Endothelial cell of umbilical vein (primary cell): ENCODE measurements at regions not wholly inside any gene's neighbourhood (a gene's known extent, or its start where the extent isn't known, plus 50 kb on each side); places are given as distances from the start of the nearest gene placed in this dataset.

Source experiments
- BruUV-seq: library from RNA; stranded (reverse); fragments of 400-500 nt; replicated peaks from 2 replicates; lab custom pipeline; 2021; lab: Mats Ljungman, UMichigan
- CTCF ChIA-PET: fragments of 300-600, 350-600 bp; sonication (Branson Sonifier 250); formaldehyde crosslinking; loops from one replicate; lab custom pipeline; 2021; ENCODE audit warnings: antibody characterized with exemption, inconsistent platforms; lab: Charles Lee
- POLR2A ChIA-PET: fragments of 300-600, 350-600 bp; sonication (Branson Sonifier 250); formaldehyde crosslinking; loops from one replicate; lab custom pipeline; 2021; ENCODE audit warnings: antibody characterized with exemption, inconsistent platforms; lab: Charles Lee
- DNase-seq: peaks from one replicate; pipeline ENCODE4 v3.0.0-alpha.2; 2011; ENCODE audit warnings: low read depth, low spot score
- FAIRE-seq: peaks from 2 replicates; lab custom pipeline; 2011; peaks lifted over from hg19 to GRCh38; lab: Jason Lieb, UNC
- H2AFZ ChIP-seq: 2 replicates; pipeline ENCODE4 v1.6.0; 2012; ENCODE audit warnings: low read depth, low read length, control low read depth, inconsistent platforms
- H3K27ac ChIP-seq: 2 replicates; pipeline ENCODE4 v1.5.1; 2011; ENCODE audit warnings: low read depth, mild to moderate bottlenecking, control low read depth, low read length, moderate library complexity; ENCODE audit not compliant: insufficient read depth
- H3K27me3 ChIP-seq, 2 experiments: 2 replicates each; pipeline versions ENCODE4 v1.6.0 to v1.6.1; 2011; ENCODE audit warnings: low read length in 2 of 2, mixed read lengths in 1 of 2; ENCODE audit not compliant: control insufficient read depth in 2 of 2, insufficient read depth in 2 of 2
- H3K36me3 ChIP-seq, 2 experiments: 2 replicates in 1 of 2; 3 replicates in 1 of 2; pipeline ENCODE4 v1.5.1; 2011; ENCODE audit warnings: low read length in 2 of 2, mild to moderate bottlenecking in 1 of 2, moderate library complexity in 1 of 2; ENCODE audit not compliant: control insufficient read depth in 2 of 2, insufficient read depth in 2 of 2; ENCODE audit errors: extremely low read depth in 1 of 2
- H3K4me1 ChIP-seq: 3 replicates; pipeline ENCODE4 v1.5.1; 2011; ENCODE audit warnings: mild to moderate bottlenecking, low read length; ENCODE audit not compliant: control insufficient read depth, insufficient read depth; ENCODE audit errors: extremely low read depth
- H3K4me2 ChIP-seq: 2 replicates; pipeline ENCODE4 v1.6.1; 2011; ENCODE audit warnings: low read length, control low read depth, mixed read lengths; ENCODE audit not compliant: insufficient read depth
- H3K4me3 ChIP-seq, 3 experiments: fragments of 200-600 bp in 1 of 3; sonication (generic), shearing (Covaris generic) in 1 of 3; replicated peaks in 1 of 3; 2 replicates each; pipeline ENCODE4 v1.5.1; 2011 to 2016; ENCODE audit warnings: control low read depth in 3 of 3, low read length in 3 of 3, mild to moderate bottlenecking in 2 of 3, inconsistent platforms in 1 of 3, low read depth in 1 of 3, moderate library complexity in 1 of 3; ENCODE audit not compliant: insufficient read depth in 1 of 3
- H3K79me2 ChIP-seq: 2 replicates; pipeline ENCODE4 v1.6.0; 2012; ENCODE audit warnings: low read length, inconsistent platforms; ENCODE audit not compliant: control insufficient read depth, insufficient read depth
- H3K9ac ChIP-seq: replicated peaks from 2 replicates; pipeline ENCODE3; 2011; ENCODE audit warnings: low read length, control low read depth; ENCODE audit not compliant: insufficient read depth; ENCODE audit errors: extremely low read depth
- H3K9me1 ChIP-seq: replicated peaks from 3 replicates; pipeline ENCODE4 v1.6.0; 2011; ENCODE audit warnings: mild to moderate bottlenecking, low read length; ENCODE audit not compliant: control insufficient read depth, insufficient read depth; ENCODE audit errors: extremely low read depth
- H3K9me3 ChIP-seq: replicated peaks from 2 replicates; pipeline ENCODE4 v1.5.1; 2012; ENCODE audit warnings: low read length, inconsistent platforms; ENCODE audit not compliant: control insufficient read depth, insufficient read depth
- H4K20me1 ChIP-seq: replicated peaks from 2 replicates; pipeline ENCODE3; 2011; ENCODE audit warnings: mild to moderate bottlenecking, low read length; ENCODE audit not compliant: control insufficient read depth, insufficient read depth; ENCODE audit errors: extremely low read depth
- CTCF ChIP-seq, 2 donors: IDR thresholded peaks; 1 replicate in 1 of 2; 2 replicates in 1 of 2; pipeline ENCODE4 v1.5.1; 2011; ENCODE audit warnings: low read length in 2 of 2, mild to moderate bottlenecking in 2 of 2, moderate library complexity in 2 of 2, control low read depth in 1 of 2, inconsistent platforms in 1 of 2, low read depth in 1 of 2; ENCODE audit not compliant: insufficient read depth in 1 of 2; ENCODE audit errors: extremely low read depth in 1 of 2
- EZH2 ChIP-seq: IDR thresholded peaks from 2 replicates; pipeline ENCODE4 v1.6.1; 2012; ENCODE audit warnings: borderline replicate concordance, low read depth, mild to moderate bottlenecking, moderate library complexity, low read length, inconsistent platforms; ENCODE audit not compliant: severe bottlenecking
- FOS ChIP-seq: IDR thresholded peaks from 2 replicates; pipeline ENCODE4 v1.6.1; 2011; ENCODE audit warnings: mild to moderate bottlenecking, low read length, moderate library complexity, borderline replicate concordance; ENCODE audit not compliant: insufficient read depth
- GATA2 ChIP-seq: IDR thresholded peaks from 2 replicates; pipeline ENCODE4 v1.7.0; 2011; ENCODE audit warnings: low read depth, mild to moderate bottlenecking, moderate library complexity, mixed read lengths, low read length; ENCODE audit not compliant: insufficient read length, insufficient read depth
- JUN ChIP-seq: IDR thresholded peaks from 2 replicates; pipeline ENCODE4 v1.6.1; 2011; ENCODE audit warnings: borderline replicate concordance, low read depth; ENCODE audit not compliant: insufficient read length, insufficient read depth
- MAX ChIP-seq: IDR thresholded peaks from 2 replicates; pipeline ENCODE4 v1.6.1; 2011; ENCODE audit not compliant: insufficient read depth, insufficient read length
- MYC ChIP-seq: IDR thresholded peaks from one replicate; pipeline ENCODE4 v1.6.1; 2011; ENCODE audit warnings: mild to moderate bottlenecking, low read depth, low read length
- POLR2A ChIP-seq: IDR thresholded peaks from 2 replicates; pipeline ENCODE4 v1.6.1; 2012; ENCODE audit warnings: low read depth, mild to moderate bottlenecking, control low read depth, low read length
- POLR2AphosphoS5 ChIP-seq: IDR thresholded peaks from 2 replicates; pipeline ENCODE4 v1.6.1; 2012; ENCODE audit warnings: low read depth, mild to moderate bottlenecking, control low read depth, low read length, moderate library complexity; ENCODE audit not compliant: insufficient read depth
- dilution Hi-C: fragments of 300-500 bp; cut with MboI; formaldehyde crosslinking; loops from one replicate; pipeline ENCODE4 v1.15.0; 2019; ENCODE audit warnings: low sequenced_read_pairs; ENCODE audit not compliant: extremely low pct_ligation_motif_present
- intact Hi-C: fragments of 100-400 bp; cut with micrococcal nuclease; formaldehyde crosslinking; loops from one replicate; pipeline ENCODE4 v1.10.0; 2022

GRCh38 chr2:4553241-4553640 is 849.9 kb downstream of the DCDC2C start:
- Histone ChIP-seq H3K79me2 (no peaks in the 10 kb centered on the region), H3K36me3 (no peaks in the 10 kb centered on the region), H2AFZ (no peak overlapping the region), H4K20me1 (no peaks in the 10 kb centered on the region), H3K9me1 (no peaks in the 10 kb centered on the region), H3K27ac (no peak overlapping the region), H3K4me3 (no peak overlapping the region), H3K9ac (no peak overlapping the region), H3K4me2 (no peak overlapping the region), H3K9me3 (no peaks in the 10 kb centered on the region), H3K27me3 (no peaks in the 10 kb centered on the region), H3K4me1 (peaks cover 15% of the 10 kb centered on the region)
- no TSS peak for BruUV-seq
- no peak for FAIRE-seq
- TF ChIP-seq GATA2 (no peak), JUN (no peak)
- no peak for DNase-seq
- intact Hi-C loops (no loop called here), dilution Hi-C loops (no loop called here)
- ChIA-PET POLR2A (no interaction called here), CTCF (interaction anchor here (1.6 kb wide), 1 partner anchor 9 kb away, joined by 4 read pairs; no protein-coding TSS in a partner anchor)

- no TSS peak for BruUV-seq
- Histone ChIP-seq H3K4me2 (peak overlapping the region; percentile 61), H2AFZ (peak overlapping the region; percentile 68), H4K20me1 (no peaks in the 10 kb centered on the region), H3K36me3 (no peaks in the 10 kb centered on the region), H3K27ac (peak overlapping the region; percentile 69), H3K27me3 (no peaks in the 10 kb centered on the region), H3K79me2 (no peaks in the 10 kb centered on the region), H3K4me1 (peaks cover 15% of the 10 kb centered on the region), H3K9me3 (no peaks in the 10 kb centered on the region), H3K4me3 (no peak overlapping the region), H3K9ac (peak overlapping the region; percentile 48), H3K9me1 (no peaks in the 10 kb centered on the region)
- intact Hi-C loops (loop anchor here (1.0 to 5.0 kb wide), 3 partner anchors 54 to 204 kb away; no protein-coding TSS in a partner anchor), dilution Hi-C loops (no loop called here)
- TF ChIP-seq POLR2AphosphoS5 (peak; percentile 74), CTCF (IDR thresholded peaks at IDR 0.05; ENCODE audit: extremely low read depth in 1 of 2, insufficient read depth in 1 of 2, low read depth in 1 of 2, low read length in 2 of 2) (no peak), EZH2 (no peak), MYC (no peak), GATA2 (peak; percentile 69), POLR2A (no peak), FOS (peak; percentile 63), MAX (no peak), JUN (peak; percentile 16)
- CTCF ChIA-PET, result interaction anchor here (2.5 kb wide), 1 partner anchor 8 kb away, joined by 10 read pairs; no protein-coding TSS in a partner anchor
- DNase-seq (peak; percentile 61), FAIRE-seq (peak; percentile 49)
- POLR2A ChIA-PET, result no interaction called here
Observed at GRCh38 chr2:4556135-4556896, 852.9 kb downstream of the DCDC2C start.
